ENCODE measurements at regions not wholly inside any gene's neighbourhood (a gene's known extent, or its start where the extent isn't known, plus 50 kb on each side); places are given as distances from the start of the nearest gene placed in this dataset.

GRCh38 chr19:34832581-34833112 is 59.6 kb upstream of the ZNF599 start:
- TF ChIP-seq CTCF (IDR thresholded peaks at IDR 0.05) (no peak), POLR2A (IDR thresholded peaks at IDR 0.05) (no peak)

All from Peyer's patch (tissue), 4 donors.